ENCODE measurements at regions not wholly inside any gene's neighbourhood (a gene's known extent, or its start where the extent isn't known, plus 50 kb on each side); places are given as distances from the start of the nearest gene placed in this dataset.

GRCh38 chr9:82161876-82162275, 173.3 kb downstream of the SPATA31D1 start:
- no peak for DNase-seq

DNA sequence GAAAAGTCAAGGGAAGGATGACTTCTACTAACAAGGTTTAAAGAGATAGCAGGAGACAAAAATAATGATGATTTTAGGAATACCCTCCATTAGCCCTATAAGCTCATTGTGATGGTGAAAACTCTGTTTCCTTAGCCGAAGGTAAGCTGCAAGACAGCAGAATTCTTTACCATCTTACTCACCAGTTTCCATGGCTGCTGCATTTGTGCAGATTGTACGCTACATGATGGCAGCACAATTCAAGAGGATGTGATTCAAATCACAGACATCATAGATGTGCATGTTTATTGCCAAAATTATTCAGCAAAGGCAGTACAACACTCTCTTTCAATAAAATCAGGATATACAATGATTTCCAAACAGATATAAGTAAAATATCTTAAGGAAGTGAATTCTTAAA, 175.6 kb downstream of the SPATA31D1 start:
- no peak for DNase-seq

GRCh38 chr9:82167296-82167695, 178.7 kb downstream of the SPATA31D1 start:
- no peak for DNase-seq

- no peak for DNase-seq
Observed at GRCh38 chr9:82168585-82168984, 180.0 kb downstream of the SPATA31D1 start.

- peak; percentile 71 for DNase-seq
Observed at GRCh38 chr9:82170866-82171265, 182.3 kb downstream of the SPATA31D1 start.

DNA sequence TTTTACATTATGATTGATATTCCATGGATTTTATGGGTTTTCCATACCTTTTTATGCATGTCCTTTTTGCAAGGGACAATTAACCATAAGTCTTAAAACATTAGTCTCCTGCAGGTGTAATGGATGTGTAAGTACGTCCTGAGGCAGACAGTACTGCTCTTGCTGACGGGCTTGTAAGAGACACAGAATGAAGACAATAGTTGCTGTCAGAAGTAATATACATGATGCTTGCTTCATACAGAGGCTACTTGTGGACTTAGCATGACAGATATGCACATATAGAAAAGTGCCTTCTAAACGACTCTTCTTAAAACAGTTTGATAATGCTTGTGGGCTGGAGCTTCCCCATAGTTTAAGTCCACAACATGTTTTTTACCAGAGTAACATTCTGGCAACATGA, 182.7 kb downstream of the SPATA31D1 start:
- no peak for DNase-seq

DNA sequence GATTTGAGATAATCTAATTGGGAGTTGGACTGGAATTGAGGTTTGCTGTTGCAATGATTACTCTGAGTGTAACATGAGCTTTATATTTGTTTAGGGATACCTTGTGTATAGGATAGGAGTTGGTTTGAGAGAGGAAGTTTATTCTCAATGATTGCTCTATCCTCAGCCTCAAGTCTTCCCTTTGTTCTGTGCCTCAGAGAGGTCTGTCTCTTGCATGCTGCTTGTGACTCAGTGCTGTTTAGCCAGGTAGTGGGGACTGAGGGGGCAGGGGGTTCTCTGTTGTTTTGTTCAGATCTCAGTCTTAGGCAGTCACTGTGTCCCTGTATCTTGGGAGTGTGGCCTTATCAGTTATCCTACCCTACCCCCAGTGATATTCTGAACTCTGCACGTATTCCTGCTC, 192.1 kb downstream of the SPATA31D1 start:
- no peak for DNase-seq

DNA sequence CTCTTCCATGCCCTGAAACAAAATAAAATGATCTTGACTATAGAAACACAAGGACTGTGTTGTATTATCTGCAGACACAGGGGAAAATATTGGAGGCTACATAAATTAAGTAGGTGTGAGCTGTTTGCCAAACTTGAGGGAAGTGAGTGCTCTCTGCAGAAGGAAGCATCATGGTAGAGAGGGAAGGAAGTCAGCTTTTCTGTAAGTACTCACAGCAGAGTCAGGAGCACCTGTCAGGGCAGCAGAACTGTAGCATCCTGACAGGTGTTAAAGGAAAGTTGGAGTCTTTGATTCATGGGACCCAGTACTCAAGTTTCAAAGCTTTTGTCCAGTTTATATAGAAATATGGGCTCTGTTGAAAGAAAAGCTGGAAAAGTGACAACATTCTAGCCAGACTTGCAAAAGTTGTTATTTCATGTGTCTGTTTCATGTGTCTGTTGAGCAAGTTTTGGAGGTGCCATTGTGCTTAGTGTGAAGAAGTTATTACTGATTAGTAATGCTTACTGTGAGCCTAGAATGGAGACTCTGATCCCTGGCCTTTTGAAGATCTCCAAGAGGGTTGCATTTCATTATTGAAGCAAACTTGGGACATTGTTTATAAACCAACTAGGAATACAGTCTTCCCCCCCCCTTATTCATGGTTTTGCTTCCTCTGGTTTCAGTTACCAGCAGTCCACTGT, 194.7 kb downstream of the SPATA31D1 start:
- no peak for DNase-seq

GRCh38 chr9:82184524-82184923, 196.0 kb downstream of the SPATA31D1 start:
- no peak for DNase-seq

- DNase-seq = no peak
Observed at GRCh38 chr9:82188817-82189216, 200.2 kb downstream of the SPATA31D1 start.

DNA sequence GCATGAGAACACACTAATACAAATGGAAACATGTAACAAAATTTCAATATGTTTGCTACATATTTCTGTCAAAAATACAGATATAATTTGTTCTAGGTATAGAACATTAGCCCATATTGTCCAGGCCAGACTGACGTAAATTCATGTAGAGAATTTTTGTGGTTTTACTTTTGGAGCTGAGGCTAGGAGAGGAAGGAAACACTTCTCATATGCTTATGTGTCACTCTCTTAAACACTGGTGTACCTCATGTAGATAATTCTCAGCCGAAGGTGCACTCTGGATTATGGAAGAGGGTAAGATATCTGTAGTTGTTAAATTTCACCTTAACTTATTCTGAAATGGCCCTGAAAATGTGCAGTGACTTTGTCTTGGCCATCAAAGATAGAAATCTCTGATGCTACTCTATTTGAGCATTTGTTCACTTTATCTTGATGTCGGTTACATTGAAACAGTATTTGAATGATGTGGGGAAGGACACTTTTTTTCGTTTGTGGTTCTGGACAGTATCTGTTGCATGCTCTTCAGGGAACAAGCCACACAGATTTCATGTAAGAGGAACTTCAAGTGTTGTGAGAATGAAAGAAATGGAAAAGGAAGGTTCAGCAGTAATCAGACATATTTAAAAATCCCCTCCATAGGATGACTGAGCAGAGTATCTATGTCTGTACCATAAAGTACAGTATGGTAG, 202.7 kb downstream of the SPATA31D1 start:
- DNase-seq = no peak

- no peak for DNase-seq
Observed at GRCh38 chr9:82192211-82192610, 203.6 kb downstream of the SPATA31D1 start.

GRCh38 chr9:82196622-82197441, 208.3 kb downstream of the SPATA31D1 start:
- no peak for DNase-seq

- DNase-seq = no peak
Observed at GRCh38 chr9:82201196-82201595, 212.6 kb downstream of the SPATA31D1 start.

DNA sequence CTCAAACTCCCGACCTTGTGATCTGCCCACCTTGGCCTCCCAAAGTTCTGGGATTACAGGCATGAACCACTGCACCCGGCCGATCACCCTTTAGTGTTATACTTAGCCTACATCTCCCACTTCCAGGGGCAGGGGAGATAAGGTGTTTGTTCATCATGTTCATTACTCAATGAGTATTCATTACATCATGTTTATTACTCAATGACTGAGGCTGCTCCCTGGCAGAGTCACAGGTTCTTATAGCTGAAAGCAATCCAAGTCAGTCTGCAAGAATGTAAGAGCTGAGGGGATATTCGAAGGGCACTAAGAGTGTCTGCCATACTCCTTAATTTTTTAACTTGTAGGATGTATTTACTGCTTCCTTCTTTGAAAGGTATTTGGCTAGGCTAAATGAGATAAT, 214.2 kb downstream of the SPATA31D1 start:
- DNase-seq = peak; percentile 40

GRCh38 chr9:82206490-82206889, 217.9 kb downstream of the SPATA31D1 start:
- no peak for DNase-seq

DNA sequence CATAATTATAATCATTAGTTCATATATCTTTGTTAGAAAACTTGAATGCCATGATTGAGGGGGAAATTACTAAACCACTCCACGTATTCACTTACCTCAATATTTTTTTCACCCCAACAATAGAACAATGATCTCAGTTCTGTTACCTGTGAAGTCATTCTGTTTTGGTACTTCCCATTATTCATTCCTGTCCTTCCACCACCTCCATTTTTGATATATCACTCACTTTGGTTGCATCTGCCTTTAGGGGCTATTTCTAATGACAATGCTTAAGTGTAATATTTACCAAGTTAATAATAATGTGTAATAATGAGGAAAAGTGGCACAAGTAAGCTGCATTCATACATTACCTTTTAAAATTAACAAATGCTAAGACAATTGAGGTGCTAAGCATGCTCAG, 218.4 kb downstream of the SPATA31D1 start:
- no peak for DNase-seq

GRCh38 chr9:82208741-82209450, 220.3 kb downstream of the SPATA31D1 start:
- peak; percentile 8 for DNase-seq

DNA sequence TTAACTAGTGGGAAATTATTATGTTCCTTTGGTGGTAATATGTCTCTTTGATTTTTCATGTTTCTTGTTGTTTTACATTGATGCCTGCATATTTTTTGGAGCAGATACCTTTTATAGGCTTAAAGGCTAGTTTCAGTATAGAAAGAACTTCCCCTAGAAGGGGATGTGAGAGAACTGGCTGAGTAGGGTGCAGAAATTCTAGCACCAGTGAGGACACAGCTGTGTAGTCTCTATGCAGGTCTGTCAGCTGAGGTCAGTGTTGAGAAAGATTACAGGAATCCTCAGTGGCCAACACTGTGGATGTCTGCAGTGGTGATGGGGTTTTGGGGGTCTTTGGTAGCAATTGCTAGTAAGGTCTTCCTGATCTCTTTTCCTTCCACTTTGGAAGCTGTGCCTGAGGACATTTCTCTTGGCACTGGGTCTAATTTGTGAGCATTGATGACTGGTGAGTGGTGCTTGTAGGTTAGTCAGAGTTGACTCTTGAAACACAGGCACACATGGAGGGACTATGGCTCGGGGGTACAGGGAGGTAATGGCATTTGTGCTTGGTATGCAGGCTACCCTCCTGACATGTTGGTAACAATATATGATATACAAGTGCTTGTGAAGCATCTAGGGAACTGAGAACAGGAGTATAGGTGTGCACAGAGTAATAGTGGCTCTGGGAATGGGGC, 221.4 kb downstream of the SPATA31D1 start:
- DNase-seq = no peak

DNA sequence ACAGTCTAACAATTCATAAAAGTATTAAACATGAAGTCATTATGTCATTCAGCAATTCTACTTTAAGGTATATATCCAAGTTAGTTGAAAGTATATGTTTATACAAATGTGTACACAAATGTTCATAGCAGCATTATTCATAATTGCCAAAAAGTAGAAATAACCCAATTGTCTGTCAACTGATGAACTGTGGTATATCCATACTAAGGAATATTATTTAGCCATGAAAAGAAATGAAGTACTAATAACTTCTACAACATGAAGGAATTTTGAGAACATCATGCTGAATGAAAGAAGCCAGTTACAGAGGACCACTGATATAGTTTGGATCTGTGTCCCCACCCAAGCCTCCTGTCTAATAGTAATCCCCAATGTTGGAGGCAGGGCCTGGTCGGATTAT, 224.3 kb downstream of the SPATA31D1 start:
- no peak for DNase-seq

GRCh38 chr9:82216435-82216834, 227.9 kb downstream of the SPATA31D1 start:
- DNase-seq = no peak

DNA sequence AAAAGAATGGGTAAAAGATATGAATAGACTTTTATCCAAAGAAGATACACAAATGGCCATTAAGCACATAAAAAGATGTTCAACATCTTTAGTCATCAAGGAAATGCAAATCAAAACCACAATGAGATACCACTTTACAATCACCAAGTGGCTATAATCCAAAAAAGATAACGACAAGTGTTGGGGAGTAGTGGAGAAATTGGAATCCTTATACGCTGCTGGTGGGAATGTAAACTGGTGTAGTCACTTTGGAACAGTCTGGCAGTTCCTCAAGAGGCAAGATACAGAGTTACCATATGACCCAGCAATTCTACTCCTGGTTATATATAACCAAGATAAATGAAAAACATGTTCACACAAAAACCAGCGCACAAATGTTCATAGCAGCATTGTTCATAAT, 234.9 kb downstream of the SPATA31D1 start:
- DNase-seq = peak; percentile 10

GRCh38 chr9:82231411-82231810, 242.8 kb downstream of the SPATA31D1 start:
- no peak for DNase-seq

All from fibroblast of upper back skin (primary cell).